HEK293 (cell line): ENCODE measurements at regions not wholly inside any gene's neighbourhood (a gene's known extent, or its start where the extent isn't known, plus 50 kb on each side); places are given as distances from the start of the nearest gene placed in this dataset.

Source experiments
- FEZF1 ChIP-seq: fragments of 450-650 bp; formaldehyde crosslinking; IDR thresholded peaks from 2 replicates; pipeline ENCODE4 v1.5.1; 2016; ENCODE audit warnings: missing biosample characterization, missing genetic modification characterization
- GFI1B ChIP-seq: fragments of 450-650 bp; formaldehyde crosslinking; IDR thresholded peaks from 2 replicates; pipeline ENCODE4 v1.5.1; 2016; ENCODE audit warnings: missing biosample characterization, missing genetic modification characterization
- GLI2 ChIP-seq: fragments of 450-650 bp; formaldehyde crosslinking; IDR thresholded peaks from 2 replicates; pipeline ENCODE4; 2017; ENCODE audit warnings: missing biosample characterization, missing genetic modification characterization, low read depth, borderline replicate concordance
- GLI4 ChIP-seq: fragments of 450-650 bp; formaldehyde crosslinking; IDR thresholded peaks from 2 replicates; pipeline ENCODE4 v1.5.1; 2016; ENCODE audit warnings: missing biosample characterization, missing genetic modification characterization
- HOXA7 ChIP-seq: sonication (generic); formaldehyde crosslinking; IDR thresholded peaks from 2 replicates; pipeline ENCODE4 v1.8.1; 2022; ENCODE audit warnings: missing genetic modification reagents, borderline replicate concordance
- REPIN1 ChIP-seq: fragments of 450-650 bp; formaldehyde crosslinking; IDR thresholded peaks from 2 replicates; pipeline ENCODE4 v1.5.1; 2017; ENCODE audit warnings: missing biosample characterization, missing genetic modification characterization, low read depth
- SCRT2 ChIP-seq: fragments of 450-650 bp; formaldehyde crosslinking; IDR thresholded peaks from 2 replicates; pipeline ENCODE4 v1.5.1; 2016; ENCODE audit warnings: missing biosample characterization, missing genetic modification characterization
- SETDB1 ChIP-seq: IDR thresholded peaks from one replicate; pipeline ENCODE4 v1.6.1; 2017; ENCODE audit warnings: mild to moderate bottlenecking, low read length, moderate library complexity, mixed read lengths; ENCODE audit not compliant: insufficient read length
- ZBTB1 ChIP-seq: fragments of 450-650 bp; formaldehyde crosslinking; IDR thresholded peaks from 2 replicates; pipeline ENCODE4 v1.5.1; 2016; ENCODE audit warnings: missing biosample characterization, missing genetic modification characterization
- ZIC2 ChIP-seq: fragments of 450-650 bp; formaldehyde crosslinking; IDR thresholded peaks from 2 replicates; pipeline ENCODE4 v1.5.1; 2016; ENCODE audit warnings: missing biosample characterization, missing genetic modification characterization
- ZNF10 ChIP-seq: fragments of 450-650 bp; formaldehyde crosslinking; IDR thresholded peaks from 2 replicates; pipeline ENCODE4 v1.5.1; 2017; ENCODE audit warnings: missing biosample characterization, missing genetic modification characterization
- ZNF121 ChIP-seq: fragments of 450-650 bp; formaldehyde crosslinking; IDR thresholded peaks from 2 replicates; pipeline ENCODE4 v1.5.1; 2016; ENCODE audit warnings: missing biosample characterization, missing genetic modification characterization
- ZNF155 ChIP-seq: fragments of 450-650 bp; formaldehyde crosslinking; IDR thresholded peaks from 2 replicates; pipeline ENCODE4 v1.5.1; 2016; ENCODE audit warnings: missing biosample characterization, missing genetic modification characterization
- ZNF341 ChIP-seq: fragments of 450-650 bp; formaldehyde crosslinking; IDR thresholded peaks from 2 replicates; pipeline ENCODE4; 2016; ENCODE audit warnings: low read depth, missing biosample characterization, missing genetic modification characterization
- ZNF394 ChIP-seq: fragments of 450-650 bp; formaldehyde crosslinking; IDR thresholded peaks from 2 replicates; pipeline ENCODE4 v1.5.1; 2016; ENCODE audit warnings: missing biosample characterization, missing genetic modification characterization, mild to moderate bottlenecking, moderate library complexity, borderline replicate concordance
- ZNF426 ChIP-seq: fragments of 450-650 bp; formaldehyde crosslinking; IDR thresholded peaks from 2 replicates; pipeline ENCODE4 v1.5.1; 2017; ENCODE audit warnings: missing biosample characterization, missing genetic modification characterization, mild to moderate bottlenecking, inconsistent platforms, moderate library complexity
- ZNF473 ChIP-seq: fragments of 450-650 bp; formaldehyde crosslinking; IDR thresholded peaks from 2 replicates; pipeline ENCODE4 v1.5.1; 2017; ENCODE audit warnings: missing biosample characterization, missing genetic modification characterization
- ZNF510 ChIP-seq: fragments of 450-650 bp; formaldehyde crosslinking; IDR thresholded peaks from 2 replicates; pipeline ENCODE4 v1.5.1; 2018; ENCODE audit warnings: mild to moderate bottlenecking, missing genetic modification characterization, missing biosample characterization; ENCODE audit not compliant: insufficient replicate concordance
- ZNF544 ChIP-seq: fragments of 450-650 bp; formaldehyde crosslinking; IDR thresholded peaks from 2 replicates; pipeline ENCODE4 v1.5.0; 2017; ENCODE audit warnings: missing biosample characterization, missing genetic modification characterization
- ZNF600 ChIP-seq: fragments of 450-650 bp; formaldehyde crosslinking; IDR thresholded peaks from 2 replicates; pipeline ENCODE4 v1.5.1; 2016; ENCODE audit warnings: missing biosample characterization, missing genetic modification characterization
- ZNF626 ChIP-seq: fragments of 450-650 bp; sonication (Bioruptor Pico); formaldehyde crosslinking; IDR thresholded peaks from 2 replicates; pipeline ENCODE4 v1.5.1; 2018; ENCODE audit warnings: missing biosample characterization, missing genetic modification characterization, inconsistent platforms
- ZNF658 ChIP-seq: fragments of 450-650 bp; formaldehyde crosslinking; IDR thresholded peaks from 2 replicates; pipeline ENCODE4; 2016; ENCODE audit warnings: missing biosample characterization, missing genetic modification characterization
- ZNF776 ChIP-seq: fragments of 450-650 bp; formaldehyde crosslinking; IDR thresholded peaks from 2 replicates; pipeline ENCODE4 v1.5.0; 2017; ENCODE audit warnings: missing biosample characterization, missing genetic modification characterization, borderline replicate concordance
- ZSCAN16 ChIP-seq: fragments of 450-650 bp; formaldehyde crosslinking; IDR thresholded peaks from 2 replicates; pipeline ENCODE4 v1.5.1; 2016; ENCODE audit warnings: missing biosample characterization, missing genetic modification characterization
- TF ChIP-seq, protein P1 (sequence below): fragments of 450-650 bp; formaldehyde crosslinking; conservative IDR thresholded peaks from 2 replicates; pipeline ENCODE4 v1.5.1; 2016; ENCODE audit warnings: low read depth, missing biosample characterization, missing genetic modification characterization
- TF ChIP-seq, protein P2 (sequence below): fragments of 450-650 bp; formaldehyde crosslinking; IDR thresholded peaks from 2 replicates; pipeline ENCODE4 v1.5.1; 2016; ENCODE audit warnings: missing biosample characterization, missing genetic modification characterization, low read depth
- TF ChIP-seq, protein P3 (sequence below): fragments of 450-650 bp; formaldehyde crosslinking; IDR thresholded peaks from 2 replicates; pipeline ENCODE4 v1.5.1; 2017; ENCODE audit warnings: missing biosample characterization, missing genetic modification characterization
- TF ChIP-seq, protein P4 (sequence below): fragments of 450-650 bp; formaldehyde crosslinking; IDR thresholded peaks from 2 replicates; pipeline ENCODE4 v1.5.1; 2017; ENCODE audit warnings: missing biosample characterization, missing genetic modification characterization
- TF ChIP-seq, protein P5 (sequence below): fragments of 450-650 bp; formaldehyde crosslinking; IDR thresholded peaks from 2 replicates; pipeline ENCODE4 v1.5.1; 2017; ENCODE audit warnings: missing biosample characterization, missing genetic modification characterization
- TF ChIP-seq, protein P6 (sequence below): fragments of 450-650 bp; formaldehyde crosslinking; IDR thresholded peaks from 2 replicates; pipeline ENCODE4 v1.5.1; 2016; ENCODE audit warnings: missing biosample characterization, missing genetic modification characterization

DNA sequence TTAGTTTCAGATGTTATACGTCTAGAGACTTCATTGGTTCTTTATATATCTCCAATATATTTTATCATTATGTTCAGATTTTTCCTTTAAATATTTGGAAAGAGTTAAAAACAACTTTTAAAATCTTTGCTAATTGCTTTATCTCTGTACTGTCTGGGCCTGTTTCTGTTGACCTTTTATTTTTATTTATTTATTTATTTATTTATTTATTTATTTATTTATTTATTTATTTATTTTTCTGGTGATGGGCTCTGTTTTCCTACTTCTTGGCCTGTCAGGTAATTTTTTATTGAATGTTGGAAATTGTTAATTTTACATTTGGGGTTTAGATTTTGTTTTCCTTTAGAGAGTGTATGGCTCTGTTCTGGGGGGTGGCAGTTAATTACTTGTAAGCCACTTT lies 279.7 kb upstream of the KAZN start (continued):
- TF ChIP-seq ZNF626 (tag by site-specific recombination) (no peak), ZNF426 (peak; percentile 90), ZNF121 (tag by site-specific recombination) (0 out of 2 replicates have a peak, but pooled peaks have one; percentile 16), SETDB1 (no peak), ZNF10 (tag by site-specific recombination) (no peak), GLI2 (tag by site-specific recombination) (peak; percentile 22; the same call in 1 of the 2 replicates), ZNF341 (peak; percentile 21; the same call in 1 of the 2 replicates), FEZF1 (no peak), ZIC2 (tag by site-specific recombination) (no peak), ZNF394 (tag by site-specific recombination) (peak; percentile 92), ZNF155 (no peak), GLI4 (no peak), ZNF600 (no peak), GFI1B (tag by site-specific recombination) (0 out of 2 replicates have a peak, but pooled peaks have one; percentile 10), REPIN1 (tag by site-specific recombination) (no peak), ZNF658 (no peak), SCRT2 (tag by site-specific recombination) (no peak), ZNF473 (tag by site-specific recombination) (no peak), ZNF510 (tag by site-specific recombination) (peak; percentile 77), ZSCAN16 (no peak), ZBTB1 (tag by site-specific recombination) (no peak), ZNF776 (tag by site-specific recombination) (no peak), ZNF544 (tag by site-specific recombination) (no peak), HOXA7 (no peak)
- TF ChIP-seq, protein P1, sequence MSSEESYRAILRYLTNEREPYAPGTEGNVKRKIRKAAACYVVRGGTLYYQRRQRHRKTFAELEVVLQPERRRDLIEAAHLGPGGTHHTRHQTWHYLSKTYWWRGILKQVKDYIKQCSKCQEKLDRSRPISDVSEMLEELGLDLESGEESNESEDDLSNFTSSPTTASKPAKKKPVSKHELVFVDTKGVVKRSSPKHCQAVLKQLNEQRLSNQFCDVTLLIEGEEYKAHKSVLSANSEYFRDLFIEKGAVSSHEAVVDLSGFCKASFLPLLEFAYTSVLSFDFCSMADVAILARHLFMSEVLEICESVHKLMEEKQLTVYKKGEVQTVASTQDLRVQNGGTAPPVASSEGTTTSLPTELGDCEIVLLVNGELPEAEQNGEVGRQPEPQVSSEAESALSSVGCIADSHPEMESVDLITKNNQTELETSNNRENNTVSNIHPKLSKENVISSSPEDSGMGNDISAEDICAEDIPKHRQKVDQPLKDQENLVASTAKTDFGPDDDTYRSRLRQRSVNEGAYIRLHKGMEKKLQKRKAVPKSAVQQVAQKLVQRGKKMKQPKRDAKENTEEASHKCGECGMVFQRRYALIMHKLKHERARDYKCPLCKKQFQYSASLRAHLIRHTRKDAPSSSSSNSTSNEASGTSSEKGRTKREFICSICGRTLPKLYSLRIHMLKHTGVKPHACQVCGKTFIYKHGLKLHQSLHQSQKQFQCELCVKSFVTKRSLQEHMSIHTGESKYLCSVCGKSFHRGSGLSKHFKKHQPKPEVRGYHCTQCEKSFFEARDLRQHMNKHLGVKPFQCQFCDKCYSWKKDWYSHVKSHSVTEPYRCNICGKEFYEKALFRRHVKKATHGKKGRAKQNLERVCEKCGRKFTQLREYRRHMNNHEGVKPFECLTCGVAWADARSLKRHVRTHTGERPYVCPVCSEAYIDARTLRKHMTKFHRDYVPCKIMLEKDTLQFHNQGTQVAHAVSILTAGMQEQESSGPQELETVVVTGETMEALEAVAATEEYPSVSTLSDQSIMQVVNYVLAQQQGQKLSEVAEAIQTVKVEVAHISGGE = peak; percentile 83
- TF ChIP-seq, protein P2, sequence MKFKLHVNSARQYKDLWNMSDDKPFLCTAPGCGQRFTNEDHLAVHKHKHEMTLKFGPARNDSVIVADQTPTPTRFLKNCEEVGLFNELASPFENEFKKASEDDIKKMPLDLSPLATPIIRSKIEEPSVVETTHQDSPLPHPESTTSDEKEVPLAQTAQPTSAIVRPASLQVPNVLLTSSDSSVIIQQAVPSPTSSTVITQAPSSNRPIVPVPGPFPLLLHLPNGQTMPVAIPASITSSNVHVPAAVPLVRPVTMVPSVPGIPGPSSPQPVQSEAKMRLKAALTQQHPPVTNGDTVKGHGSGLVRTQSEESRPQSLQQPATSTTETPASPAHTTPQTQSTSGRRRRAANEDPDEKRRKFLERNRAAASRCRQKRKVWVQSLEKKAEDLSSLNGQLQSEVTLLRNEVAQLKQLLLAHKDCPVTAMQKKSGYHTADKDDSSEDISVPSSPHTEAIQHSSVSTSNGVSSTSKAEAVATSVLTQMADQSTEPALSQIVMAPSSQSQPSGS (tag by site-specific recombination) = no peak
- TF ChIP-seq, protein P3, sequence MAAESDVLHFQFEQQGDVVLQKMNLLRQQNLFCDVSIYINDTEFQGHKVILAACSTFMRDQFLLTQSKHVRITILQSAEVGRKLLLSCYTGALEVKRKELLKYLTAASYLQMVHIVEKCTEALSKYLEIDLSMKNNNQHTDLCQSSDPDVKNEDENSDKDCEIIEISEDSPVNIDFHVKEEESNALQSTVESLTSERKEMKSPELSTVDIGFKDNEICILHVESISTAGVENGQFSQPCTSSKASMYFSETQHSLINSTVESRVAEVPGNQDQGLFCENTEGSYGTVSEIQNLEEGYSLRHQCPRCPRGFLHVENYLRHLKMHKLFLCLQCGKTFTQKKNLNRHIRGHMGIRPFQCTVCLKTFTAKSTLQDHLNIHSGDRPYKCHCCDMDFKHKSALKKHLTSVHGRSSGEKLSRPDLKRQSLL (tag by site-specific recombination) = no peak
- TF ChIP-seq, protein P4, sequence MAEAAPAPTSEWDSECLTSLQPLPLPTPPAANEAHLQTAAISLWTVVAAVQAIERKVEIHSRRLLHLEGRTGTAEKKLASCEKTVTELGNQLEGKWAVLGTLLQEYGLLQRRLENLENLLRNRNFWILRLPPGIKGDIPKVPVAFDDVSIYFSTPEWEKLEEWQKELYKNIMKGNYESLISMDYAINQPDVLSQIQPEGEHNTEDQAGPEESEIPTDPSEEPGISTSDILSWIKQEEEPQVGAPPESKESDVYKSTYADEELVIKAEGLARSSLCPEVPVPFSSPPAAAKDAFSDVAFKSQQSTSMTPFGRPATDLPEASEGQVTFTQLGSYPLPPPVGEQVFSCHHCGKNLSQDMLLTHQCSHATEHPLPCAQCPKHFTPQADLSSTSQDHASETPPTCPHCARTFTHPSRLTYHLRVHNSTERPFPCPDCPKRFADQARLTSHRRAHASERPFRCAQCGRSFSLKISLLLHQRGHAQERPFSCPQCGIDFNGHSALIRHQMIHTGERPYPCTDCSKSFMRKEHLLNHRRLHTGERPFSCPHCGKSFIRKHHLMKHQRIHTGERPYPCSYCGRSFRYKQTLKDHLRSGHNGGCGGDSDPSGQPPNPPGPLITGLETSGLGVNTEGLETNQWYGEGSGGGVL (tag by site-specific recombination) = no peak
- TF ChIP-seq, protein P5, sequence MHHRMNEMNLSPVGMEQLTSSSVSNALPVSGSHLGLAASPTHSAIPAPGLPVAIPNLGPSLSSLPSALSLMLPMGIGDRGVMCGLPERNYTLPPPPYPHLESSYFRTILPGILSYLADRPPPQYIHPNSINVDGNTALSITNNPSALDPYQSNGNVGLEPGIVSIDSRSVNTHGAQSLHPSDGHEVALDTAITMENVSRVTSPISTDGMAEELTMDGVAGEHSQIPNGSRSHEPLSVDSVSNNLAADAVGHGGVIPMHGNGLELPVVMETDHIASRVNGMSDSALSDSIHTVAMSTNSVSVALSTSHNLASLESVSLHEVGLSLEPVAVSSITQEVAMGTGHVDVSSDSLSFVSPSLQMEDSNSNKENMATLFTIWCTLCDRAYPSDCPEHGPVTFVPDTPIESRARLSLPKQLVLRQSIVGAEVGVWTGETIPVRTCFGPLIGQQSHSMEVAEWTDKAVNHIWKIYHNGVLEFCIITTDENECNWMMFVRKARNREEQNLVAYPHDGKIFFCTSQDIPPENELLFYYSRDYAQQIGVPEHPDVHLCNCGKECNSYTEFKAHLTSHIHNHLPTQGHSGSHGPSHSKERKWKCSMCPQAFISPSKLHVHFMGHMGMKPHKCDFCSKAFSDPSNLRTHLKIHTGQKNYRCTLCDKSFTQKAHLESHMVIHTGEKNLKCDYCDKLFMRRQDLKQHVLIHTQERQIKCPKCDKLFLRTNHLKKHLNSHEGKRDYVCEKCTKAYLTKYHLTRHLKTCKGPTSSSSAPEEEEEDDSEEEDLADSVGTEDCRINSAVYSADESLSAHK (tag by site-specific recombination) = no peak
- TF ChIP-seq, protein P6, sequence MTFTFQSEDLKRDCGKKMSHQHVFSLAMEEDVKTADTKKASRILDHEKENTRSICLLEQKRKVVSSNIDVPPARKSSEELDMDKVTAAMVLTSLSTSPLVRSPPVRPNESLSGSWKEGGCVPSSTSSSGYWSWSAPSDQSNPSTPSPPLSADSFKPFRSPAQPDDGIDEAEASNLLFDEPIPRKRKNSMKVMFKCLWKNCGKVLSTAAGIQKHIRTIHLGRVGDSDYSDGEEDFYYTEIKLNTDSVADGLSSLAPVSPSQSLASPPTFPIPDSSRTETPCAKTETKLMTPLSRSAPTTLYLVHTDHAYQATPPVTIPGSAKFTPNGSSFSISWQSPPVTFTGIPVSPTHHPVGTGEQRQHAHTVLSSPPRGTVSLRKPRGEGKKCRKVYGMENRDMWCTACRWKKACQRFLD = no peak
